HG03135 (cell line): ENCODE measurements at regions not wholly inside any gene's neighbourhood (a gene's known extent, or its start where the extent isn't known, plus 50 kb on each side); places are given as distances from the start of the nearest gene placed in this dataset.
"Not testable (repeated sequence)": the region's sequence is repeated elsewhere in the genome, so short reads cannot be mapped to it uniquely, and the experiment has no call there.

Source experiments
- ATAC-seq: cut with Tn5 transposase; IDR thresholded peaks from one replicate; pipeline ENCODE4 v1.9.1; 2021; ENCODE audit warnings: mild to moderate bottlenecking, moderate library complexity; ENCODE audit not compliant: unreplicated experiment

- ATAC-seq = no peak
Measured at GRCh38 chr5:174998131-174998730, 273.8 kb downstream of the MSX2 start.

- no peak for ATAC-seq
Measured at GRCh38 chr5:174997688-174998087, 273.3 kb downstream of the MSX2 start.

- ATAC-seq = no peak
Measured at GRCh38 chr5:174996941-174997340, 272.6 kb downstream of the MSX2 start.

GRCh38 chr5:174995827-174996226, 271.4 kb downstream of the MSX2 start:
- no peak for ATAC-seq

- ATAC-seq = no peak
Measured at GRCh38 chr5:174991847-174992246, 267.5 kb downstream of the MSX2 start.

- ATAC-seq = no peak
Measured at GRCh38 chr5:174990909-174991308, 266.5 kb downstream of the MSX2 start.

- ATAC-seq = no peak
Measured at GRCh38 chr5:174987443-174988012, 263.1 kb downstream of the MSX2 start.

- ATAC-seq = no peak
Measured at GRCh38 chr5:174984863-174985262, 260.5 kb downstream of the MSX2 start.

- no peak for ATAC-seq
Measured at GRCh38 chr5:174982485-174982884, 258.1 kb downstream of the MSX2 start.

- ATAC-seq = no peak
Measured at GRCh38 chr5:174981416-174981815, 257.0 kb downstream of the MSX2 start.

GRCh38 chr5:174980952-174981351, 256.6 kb downstream of the MSX2 start:
- ATAC-seq = no peak

GRCh38 chr5:174972291-174972690, 247.9 kb downstream of the MSX2 start:
- ATAC-seq = no peak

GRCh38 chr5:174971210-174971609, 246.8 kb downstream of the MSX2 start:
- no peak for ATAC-seq

- ATAC-seq = no peak
Measured at GRCh38 chr5:174970502-174970901, 246.1 kb downstream of the MSX2 start.

- ATAC-seq = no peak
Measured at GRCh38 chr5:174953871-174954270, 229.5 kb downstream of the MSX2 start.

GRCh38 chr5:174951151-174951780, 226.9 kb downstream of the MSX2 start:
- ATAC-seq = peak; percentile 67

GRCh38 chr5:174947548-174947947, 223.2 kb downstream of the MSX2 start:
- no peak for ATAC-seq

GRCh38 chr5:174945853-174946252, 221.5 kb downstream of the MSX2 start:
- ATAC-seq = no peak

GRCh38 chr5:174943785-174944184, 219.4 kb downstream of the MSX2 start:
- no peak for ATAC-seq

- ATAC-seq = not testable (repeated sequence)
Measured at GRCh38 chr5:174943002-174943401, 218.6 kb downstream of the MSX2 start.

- ATAC-seq = no peak
Measured at GRCh38 chr5:174937201-174938123, 213.1 kb downstream of the MSX2 start.
